ENCODE measurements at regions not wholly inside any gene's neighbourhood (a gene's known extent, or its start where the extent isn't known, plus 50 kb on each side); places are given as distances from the start of the nearest gene placed in this dataset.

GRCh38 chrX:150143721-150144440 is 205.6 kb upstream of the EOLA2 start:
- no peak for DNase-seq

GRCh38 chrX:150146271-150146896 is 208.1 kb upstream of the EOLA2 start:
- DNase-seq = no peak

GRCh38 chrX:150148749-150149672 is 210.7 kb upstream of the EOLA2 start:
- no peak for DNase-seq

- no peak for DNase-seq
These were observed 211.9 kb upstream of the EOLA2 start for GRCh38 chrX:150150076-150150779.

- no peak for DNase-seq
These were observed 212.4 kb upstream of the MAMLD1 start for GRCh38 chrX:150150780-150151125.

- no peak for DNase-seq
These were observed 211.1 kb upstream of the MAMLD1 start for GRCh38 chrX:150152036-150152435.

- no peak for DNase-seq
These were observed 210.6 kb upstream of the MAMLD1 start for GRCh38 chrX:150152546-150152945.

GRCh38 chrX:150155436-150156035 is 207.6 kb upstream of the MAMLD1 start:
- DNase-seq = no peak

- DNase-seq = no peak
These were observed 206.5 kb upstream of the MAMLD1 start for GRCh38 chrX:150156615-150157014.

- DNase-seq = no peak
These were observed 205.8 kb upstream of the MAMLD1 start for GRCh38 chrX:150157291-150157690.

- DNase-seq = no peak
These were observed 204.4 kb upstream of the MAMLD1 start for GRCh38 chrX:150158554-150159332.

GRCh38 chrX:150159537-150159936 is 203.6 kb upstream of the MAMLD1 start:
- DNase-seq = no peak

GRCh38 chrX:150160656-150161055 is 202.5 kb upstream of the MAMLD1 start:
- DNase-seq = no peak

GRCh38 chrX:150161193-150161592 is 201.9 kb upstream of the MAMLD1 start:
- DNase-seq = no peak

- DNase-seq = no peak
These were observed 201.0 kb upstream of the MAMLD1 start for GRCh38 chrX:150162141-150162540.

- no peak for DNase-seq
These were observed 199.7 kb upstream of the MAMLD1 start for GRCh38 chrX:150163221-150163930.

- no peak for DNase-seq
These were observed 199.0 kb upstream of the MAMLD1 start for GRCh38 chrX:150163956-150164726.

- no peak for DNase-seq
These were observed 198.0 kb upstream of the MAMLD1 start for GRCh38 chrX:150164971-150165600.

- DNase-seq = no peak
These were observed 197.1 kb upstream of the MAMLD1 start for GRCh38 chrX:150165776-150166610.
